Liver (tissue), 3 donors: ENCODE measurements at regions not wholly inside any gene's neighbourhood (a gene's known extent, or its start where the extent isn't known, plus 50 kb on each side); places are given as distances from the start of the nearest gene placed in this dataset.

ENCODE experiments used
- FOXA1 ChIP-seq: IDR thresholded peaks from 2 replicates; pipeline ENCODE4 v1.6.1; 2016; ENCODE audit warnings: antibody characterized with exemption
- FOXA2 ChIP-seq: IDR thresholded peaks from 2 replicates; pipeline ENCODE4 v1.6.1; 2016; ENCODE audit warnings: antibody characterized with exemption
- GABPA ChIP-seq, 2 donors: IDR thresholded peaks in 1 of 2; conservative IDR thresholded peaks in 1 of 2; 2 replicates each; pipeline ENCODE4 v1.6.1; 2016; ENCODE audit warnings: antibody characterized with exemption in 2 of 2, mild to moderate bottlenecking in 1 of 2, moderate library complexity in 1 of 2
- HNF4G ChIP-seq: IDR thresholded peaks from 2 replicates; pipeline ENCODE4 v1.6.1; 2016; ENCODE audit warnings: antibody characterized with exemption
- JUND ChIP-seq, 2 donors: IDR thresholded peaks; 2 replicates each; pipeline ENCODE4 v1.6.1; 2016; ENCODE audit warnings: antibody characterized with exemption in 2 of 2
- RAD21 ChIP-seq, 2 donors: IDR thresholded peaks; 2 replicates each; pipeline ENCODE4 v1.6.1; 2016; ENCODE audit warnings: antibody characterized with exemption in 2 of 2, mild to moderate bottlenecking in 2 of 2
- RXRA ChIP-seq, 2 donors: IDR thresholded peaks; 2 replicates each; pipeline ENCODE4 v1.6.1; 2017 to 2018; ENCODE audit warnings: antibody characterized with exemption in 2 of 2, mild to moderate bottlenecking in 1 of 2
- TAF1 ChIP-seq: conservative IDR thresholded peaks from 2 replicates; pipeline ENCODE4 v1.6.1; 2016; ENCODE audit warnings: antibody characterized with exemption, mild to moderate bottlenecking
- YY1 ChIP-seq: IDR thresholded peaks from 2 replicates; pipeline ENCODE4 v1.6.1; 2016; ENCODE audit warnings: antibody characterized with exemption, mild to moderate bottlenecking
- TF ChIP-seq, protein P1 (sequence below): fragments of 150-350 bp; IDR thresholded peaks from 2 replicates; pipeline ENCODE4 v1.5.1; 2017; ENCODE audit warnings: improper control_type of control experiment, low read depth, low read length; ENCODE audit not compliant: missing input control
- TF ChIP-seq, protein P2 (sequence below): IDR thresholded peaks from 2 replicates; pipeline ENCODE4 v1.6.1; 2016; ENCODE audit warnings: antibody characterized with exemption, mild to moderate bottlenecking
- TF ChIP-seq, protein P3 (sequence below): IDR thresholded peaks from 2 replicates; pipeline ENCODE4 v1.6.1; 2016; ENCODE audit warnings: antibody characterized with exemption
- TF ChIP-seq, protein P4 (sequence below): IDR thresholded peaks from 2 replicates; pipeline ENCODE4 v1.6.1; 2016; ENCODE audit warnings: antibody characterized with exemption
- TF ChIP-seq, protein P5 (sequence below): IDR thresholded peaks from 2 replicates; pipeline ENCODE4 v1.6.1; 2016; ENCODE audit warnings: antibody characterized with exemption
- donor health status: healthy.
- donor health status: healthy.

DNA sequence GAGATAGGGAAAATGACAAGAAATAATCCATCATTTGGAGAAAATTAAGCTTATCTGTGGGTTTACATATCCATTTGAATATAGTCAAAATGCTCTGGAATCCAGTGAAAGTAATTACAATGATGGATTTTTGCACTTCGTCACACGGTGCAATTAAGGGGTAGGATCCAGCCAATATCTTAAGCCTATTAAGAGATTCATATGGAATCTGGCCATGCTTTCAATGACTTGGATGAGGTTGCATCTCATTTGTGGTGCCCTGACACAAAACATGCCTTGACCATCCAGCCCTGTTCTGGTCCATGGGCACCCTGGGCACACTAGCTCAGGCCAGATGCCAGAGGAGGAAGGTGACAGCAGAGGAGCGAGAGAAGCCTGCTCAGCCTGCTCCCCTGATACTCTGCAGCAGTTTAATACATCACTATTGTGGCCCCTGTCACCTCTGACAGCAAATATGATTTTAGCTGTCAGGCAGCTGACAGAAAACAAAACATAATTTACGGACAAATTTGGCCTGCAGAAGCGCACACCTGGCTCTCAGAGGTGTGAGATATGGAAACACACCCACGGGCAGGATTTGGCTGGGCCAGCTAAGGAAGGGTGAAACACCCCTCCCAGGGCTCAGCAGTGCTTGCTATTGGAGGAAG, 94.1 kb upstream of the ST8SIA3 start:
- TF ChIP-seq, protein P1, sequence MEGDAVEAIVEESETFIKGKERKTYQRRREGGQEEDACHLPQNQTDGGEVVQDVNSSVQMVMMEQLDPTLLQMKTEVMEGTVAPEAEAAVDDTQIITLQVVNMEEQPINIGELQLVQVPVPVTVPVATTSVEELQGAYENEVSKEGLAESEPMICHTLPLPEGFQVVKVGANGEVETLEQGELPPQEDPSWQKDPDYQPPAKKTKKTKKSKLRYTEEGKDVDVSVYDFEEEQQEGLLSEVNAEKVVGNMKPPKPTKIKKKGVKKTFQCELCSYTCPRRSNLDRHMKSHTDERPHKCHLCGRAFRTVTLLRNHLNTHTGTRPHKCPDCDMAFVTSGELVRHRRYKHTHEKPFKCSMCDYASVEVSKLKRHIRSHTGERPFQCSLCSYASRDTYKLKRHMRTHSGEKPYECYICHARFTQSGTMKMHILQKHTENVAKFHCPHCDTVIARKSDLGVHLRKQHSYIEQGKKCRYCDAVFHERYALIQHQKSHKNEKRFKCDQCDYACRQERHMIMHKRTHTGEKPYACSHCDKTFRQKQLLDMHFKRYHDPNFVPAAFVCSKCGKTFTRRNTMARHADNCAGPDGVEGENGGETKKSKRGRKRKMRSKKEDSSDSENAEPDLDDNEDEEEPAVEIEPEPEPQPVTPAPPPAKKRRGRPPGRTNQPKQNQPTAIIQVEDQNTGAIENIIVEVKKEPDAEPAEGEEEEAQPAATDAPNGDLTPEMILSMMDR: no peak
- TF ChIP-seq YY1 (no peak), TAF1 (no peak), RAD21 (IDR thresholded peaks at IDR 0.05) (no peak), RXRA (IDR thresholded peaks at IDR 0.05) (no peak), HNF4G (no peak), FOXA1 (no peak), GABPA (IDR thresholded peaks at IDR 0.05 in 1 of 2, conservative IDR thresholded peaks at IDR 0.05 in 1 of 2) (no peak), FOXA2 (no peak), JUND (IDR thresholded peaks at IDR 0.05) (no peak)
- TF ChIP-seq, protein P2, sequence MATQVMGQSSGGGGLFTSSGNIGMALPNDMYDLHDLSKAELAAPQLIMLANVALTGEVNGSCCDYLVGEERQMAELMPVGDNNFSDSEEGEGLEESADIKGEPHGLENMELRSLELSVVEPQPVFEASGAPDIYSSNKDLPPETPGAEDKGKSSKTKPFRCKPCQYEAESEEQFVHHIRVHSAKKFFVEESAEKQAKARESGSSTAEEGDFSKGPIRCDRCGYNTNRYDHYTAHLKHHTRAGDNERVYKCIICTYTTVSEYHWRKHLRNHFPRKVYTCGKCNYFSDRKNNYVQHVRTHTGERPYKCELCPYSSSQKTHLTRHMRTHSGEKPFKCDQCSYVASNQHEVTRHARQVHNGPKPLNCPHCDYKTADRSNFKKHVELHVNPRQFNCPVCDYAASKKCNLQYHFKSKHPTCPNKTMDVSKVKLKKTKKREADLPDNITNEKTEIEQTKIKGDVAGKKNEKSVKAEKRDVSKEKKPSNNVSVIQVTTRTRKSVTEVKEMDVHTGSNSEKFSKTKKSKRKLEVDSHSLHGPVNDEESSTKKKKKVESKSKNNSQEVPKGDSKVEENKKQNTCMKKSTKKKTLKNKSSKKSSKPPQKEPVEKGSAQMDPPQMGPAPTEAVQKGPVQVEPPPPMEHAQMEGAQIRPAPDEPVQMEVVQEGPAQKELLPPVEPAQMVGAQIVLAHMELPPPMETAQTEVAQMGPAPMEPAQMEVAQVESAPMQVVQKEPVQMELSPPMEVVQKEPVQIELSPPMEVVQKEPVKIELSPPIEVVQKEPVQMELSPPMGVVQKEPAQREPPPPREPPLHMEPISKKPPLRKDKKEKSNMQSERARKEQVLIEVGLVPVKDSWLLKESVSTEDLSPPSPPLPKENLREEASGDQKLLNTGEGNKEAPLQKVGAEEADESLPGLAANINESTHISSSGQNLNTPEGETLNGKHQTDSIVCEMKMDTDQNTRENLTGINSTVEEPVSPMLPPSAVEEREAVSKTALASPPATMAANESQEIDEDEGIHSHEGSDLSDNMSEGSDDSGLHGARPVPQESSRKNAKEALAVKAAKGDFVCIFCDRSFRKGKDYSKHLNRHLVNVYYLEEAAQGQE: no peak
- TF ChIP-seq, protein P3, sequence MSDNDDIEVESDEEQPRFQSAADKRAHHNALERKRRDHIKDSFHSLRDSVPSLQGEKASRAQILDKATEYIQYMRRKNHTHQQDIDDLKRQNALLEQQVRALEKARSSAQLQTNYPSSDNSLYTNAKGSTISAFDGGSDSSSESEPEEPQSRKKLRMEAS: no peak
- TF ChIP-seq, protein P4, sequence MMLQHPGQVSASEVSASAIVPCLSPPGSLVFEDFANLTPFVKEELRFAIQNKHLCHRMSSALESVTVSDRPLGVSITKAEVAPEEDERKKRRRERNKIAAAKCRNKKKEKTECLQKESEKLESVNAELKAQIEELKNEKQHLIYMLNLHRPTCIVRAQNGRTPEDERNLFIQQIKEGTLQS: no peak
- TF ChIP-seq, protein P5, sequence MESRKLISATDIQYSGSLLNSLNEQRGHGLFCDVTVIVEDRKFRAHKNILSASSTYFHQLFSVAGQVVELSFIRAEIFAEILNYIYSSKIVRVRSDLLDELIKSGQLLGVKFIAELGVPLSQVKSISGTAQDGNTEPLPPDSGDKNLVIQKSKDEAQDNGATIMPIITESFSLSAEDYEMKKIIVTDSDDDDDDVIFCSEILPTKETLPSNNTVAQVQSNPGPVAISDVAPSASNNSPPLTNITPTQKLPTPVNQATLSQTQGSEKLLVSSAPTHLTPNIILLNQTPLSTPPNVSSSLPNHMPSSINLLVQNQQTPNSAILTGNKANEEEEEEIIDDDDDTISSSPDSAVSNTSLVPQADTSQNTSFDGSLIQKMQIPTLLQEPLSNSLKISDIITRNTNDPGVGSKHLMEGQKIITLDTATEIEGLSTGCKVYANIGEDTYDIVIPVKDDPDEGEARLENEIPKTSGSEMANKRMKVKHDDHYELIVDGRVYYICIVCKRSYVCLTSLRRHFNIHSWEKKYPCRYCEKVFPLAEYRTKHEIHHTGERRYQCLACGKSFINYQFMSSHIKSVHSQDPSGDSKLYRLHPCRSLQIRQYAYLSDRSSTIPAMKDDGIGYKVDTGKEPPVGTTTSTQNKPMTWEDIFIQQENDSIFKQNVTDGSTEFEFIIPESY: no peak
